Stomach (tissue), 8 donors: ENCODE measurements at regions not wholly inside any gene's neighbourhood (a gene's known extent, or its start where the extent isn't known, plus 50 kb on each side); places are given as distances from the start of the nearest gene placed in this dataset.

Experiments used
- DNase-seq, 2 donors: peaks; one replicate each; pipeline versions ENCODE4 v3.0.0 to v3.0.0-alpha.2; 2013 to 2019
- H3K27ac ChIP-seq, 5 donors: fragments of 200-600 bp in 4 of 5; sonication (generic) in 4 of 5; one replicate each; pipeline ENCODE4 v1.5.1; 2013 to 2019; ENCODE audit warnings: mild to moderate bottlenecking in 1 of 5, moderate library complexity in 1 of 5
- H3K27me3 ChIP-seq, 3 donors: fragments of 200-600 bp; sonication (generic); one replicate each; pipeline ENCODE4 v1.5.1; 2017 to 2019; ENCODE audit warnings: mixed run types in 1 of 3
- H3K36me3 ChIP-seq, 4 donors: fragments of 200-600 bp; sonication (generic); 1 replicate in 3 of 4; 2 replicates in 1 of 4; pipeline ENCODE4 v1.5.1; 2016 to 2019
- H3K4me1 ChIP-seq, 4 donors: fragments of 200-600 bp; sonication (generic); one replicate each; pipeline ENCODE4 v1.5.1; 2016 to 2019
- H3K4me3 ChIP-seq, 4 donors: fragments of 200-600 bp; sonication (generic) in 3 of 4; one replicate each; pipeline ENCODE4 v1.5.1; 2016 to 2019; ENCODE audit warnings: mild to moderate bottlenecking in 1 of 4
- H3K9me3 ChIP-seq, 4 donors: fragments of 200-600 bp; sonication (generic); one replicate each; pipeline ENCODE4 v1.5.1; 2016 to 2019
- EP300 ChIP-seq: sonication (generic); formaldehyde crosslinking; IDR thresholded peaks from one replicate; pipeline ENCODE4 v1.6.1; 2017; ENCODE audit warnings: antibody characterized with exemption
- POLR2A ChIP-seq, 4 donors: fragments of 450-650 bp; IDR thresholded peaks; one replicate each; pipeline ENCODE4 v1.6.1; 2016; ENCODE audit warnings: antibody characterized with exemption in 4 of 4, control low read depth in 2 of 4, mild to moderate bottlenecking in 1 of 4, moderate library complexity in 1 of 4
- POLR2AphosphoS5 ChIP-seq, 3 donors: sonication (generic); formaldehyde crosslinking; IDR thresholded peaks; one replicate each; pipeline ENCODE4 v1.6.1; 2016; ENCODE audit warnings: antibody characterized with exemption in 3 of 3
- WGBS, 5 donors: extraction: QIAGEN DNeasy Blood & Tissue Kit in 3 of 5; methylation state at CpG; one replicate each; pipeline versions ENCODE4 v1.1.5 to v1.1.7; 2013 to 2018; 5-methylcytosine and 5-hydroxymethylcytosine counted together
- intact Hi-C: fragments of 100-400 bp; cut with DNase I; formaldehyde crosslinking; loops from one replicate; pipeline ENCODE4 v1.15.1; 2023; ENCODE audit warnings: low total_unique reads
- TF ChIP-seq, protein P1 (sequence below), 7 experiments: fragments of 450-650 bp in 4 of 7; fragments of 200-600 bp in 3 of 7; sonication (generic) in 3 of 7; IDR thresholded peaks; one replicate each; pipeline ENCODE4 v1.5.1; 2016 to 2019; ENCODE audit warnings: antibody characterized with exemption in 7 of 7, control low read depth in 2 of 7, mild to moderate bottlenecking in 1 of 7
- donor health status: healthy with polysubstance abuse.
- donor health status: Bipolar disorder and iron deficiency.
- donor health status: healthy.

DNA sequence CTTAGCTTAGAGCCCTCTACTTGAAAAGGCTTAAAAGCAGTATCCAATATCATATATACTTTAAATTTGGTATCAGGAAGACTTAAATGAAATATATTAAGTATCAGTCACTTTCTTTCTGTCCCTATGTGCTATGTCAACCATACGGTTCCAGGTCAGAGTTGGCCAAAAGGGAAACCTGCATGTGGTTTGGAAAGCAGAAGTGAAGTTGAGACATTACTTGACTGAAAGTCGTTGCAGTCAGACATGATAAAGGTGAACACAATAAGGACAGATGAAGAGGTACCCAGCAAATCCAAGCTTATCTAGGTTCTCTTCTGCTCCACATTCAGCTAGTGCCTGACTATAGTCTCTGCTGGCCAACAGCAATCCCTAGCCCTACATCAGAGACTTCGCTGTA is 336.8 kb downstream of the KCNA4 start:
- intact Hi-C loops, result no loop called here
- TF ChIP-seq EP300, result no peak
- TF ChIP-seq POLR2A (IDR thresholded peaks at IDR 0.05), result no peak
- no peak for TF ChIP-seq POLR2AphosphoS5 (IDR thresholded peaks at IDR 0.05)
- TF ChIP-seq, protein P1, sequence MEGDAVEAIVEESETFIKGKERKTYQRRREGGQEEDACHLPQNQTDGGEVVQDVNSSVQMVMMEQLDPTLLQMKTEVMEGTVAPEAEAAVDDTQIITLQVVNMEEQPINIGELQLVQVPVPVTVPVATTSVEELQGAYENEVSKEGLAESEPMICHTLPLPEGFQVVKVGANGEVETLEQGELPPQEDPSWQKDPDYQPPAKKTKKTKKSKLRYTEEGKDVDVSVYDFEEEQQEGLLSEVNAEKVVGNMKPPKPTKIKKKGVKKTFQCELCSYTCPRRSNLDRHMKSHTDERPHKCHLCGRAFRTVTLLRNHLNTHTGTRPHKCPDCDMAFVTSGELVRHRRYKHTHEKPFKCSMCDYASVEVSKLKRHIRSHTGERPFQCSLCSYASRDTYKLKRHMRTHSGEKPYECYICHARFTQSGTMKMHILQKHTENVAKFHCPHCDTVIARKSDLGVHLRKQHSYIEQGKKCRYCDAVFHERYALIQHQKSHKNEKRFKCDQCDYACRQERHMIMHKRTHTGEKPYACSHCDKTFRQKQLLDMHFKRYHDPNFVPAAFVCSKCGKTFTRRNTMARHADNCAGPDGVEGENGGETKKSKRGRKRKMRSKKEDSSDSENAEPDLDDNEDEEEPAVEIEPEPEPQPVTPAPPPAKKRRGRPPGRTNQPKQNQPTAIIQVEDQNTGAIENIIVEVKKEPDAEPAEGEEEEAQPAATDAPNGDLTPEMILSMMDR (IDR thresholded peaks at IDR 0.05), result no peak
- H3K4me3 ChIP-seq, result no peak overlapping the region
- no peaks in the 10 kb centered on the region for H3K4me1 ChIP-seq
- H3K27ac ChIP-seq, result no peak overlapping the region
- DNase-seq, result no peak
- no peaks in the 10 kb centered on the region for H3K27me3 ChIP-seq
- H3K36me3 ChIP-seq, result no peaks in the 10 kb centered on the region
- 80 to 83% (median 83%) methylated on average over 3 of the region's 3 CpGs for WGBS, 5 donors
- no peaks in the 10 kb centered on the region for H3K9me3 ChIP-seq

DNA sequence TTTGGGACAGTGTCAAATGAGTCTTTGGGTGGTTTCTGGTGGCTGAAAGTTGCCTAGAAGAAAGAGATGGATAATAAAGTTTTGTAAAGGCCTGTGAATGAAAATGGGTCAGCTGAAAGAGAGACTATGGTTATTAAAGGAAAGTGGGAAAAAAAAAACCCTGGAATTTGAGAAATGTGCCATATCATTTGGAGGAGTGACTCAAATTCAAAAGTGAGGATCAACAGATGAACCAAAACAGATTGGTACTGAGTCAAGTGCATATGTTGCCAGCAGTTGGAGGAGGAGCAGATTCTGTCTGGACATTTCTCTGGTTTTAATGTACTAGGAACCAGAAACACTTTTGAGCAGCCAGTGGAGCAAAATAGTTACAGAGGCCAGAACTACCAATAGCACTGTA is 339.8 kb downstream of the KCNA4 start:
- Histone ChIP-seq H3K36me3 (no peaks in the 10 kb centered on the region), H3K27me3 (no peaks in the 10 kb centered on the region), H3K4me3 (no peak overlapping the region), H3K4me1 (no peaks in the 10 kb centered on the region), H3K9me3 (no peaks in the 10 kb centered on the region), H3K27ac (no peak overlapping the region)
- TF ChIP-seq EP300 (no peak), POLR2A (IDR thresholded peaks at IDR 0.05) (no peak), POLR2AphosphoS5 (IDR thresholded peaks at IDR 0.05) (no peak)
- TF ChIP-seq, protein P1 (IDR thresholded peaks at IDR 0.05), result no peak
- intact Hi-C loops, result no loop called here
- no peak for DNase-seq

DNA sequence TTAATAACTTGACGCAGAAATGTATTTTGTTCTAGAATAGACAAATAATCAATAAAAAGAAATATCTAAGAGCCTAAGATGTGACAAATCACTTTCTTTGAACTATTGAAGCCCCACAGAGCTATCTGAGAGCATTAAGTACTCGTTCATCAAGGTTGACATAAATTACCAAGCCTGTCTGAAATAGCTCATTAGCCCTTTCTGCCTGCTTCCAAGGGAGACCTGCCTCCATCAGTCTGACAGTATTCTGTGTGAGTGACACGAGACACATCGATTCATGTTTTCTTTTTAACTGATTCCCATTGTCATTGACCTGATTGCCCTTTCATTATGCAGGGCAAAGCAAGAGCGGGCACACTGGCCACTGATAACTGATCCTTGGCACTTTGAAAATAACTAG is 347.5 kb downstream of the KCNA4 start:
- no peaks in the 10 kb centered on the region for H3K4me1 ChIP-seq
- intact Hi-C loops, result no loop called here
- TF ChIP-seq POLR2AphosphoS5 (IDR thresholded peaks at IDR 0.05) (no peak), EP300 (no peak), POLR2A (IDR thresholded peaks at IDR 0.05) (no peak)
- TF ChIP-seq, protein P1 (IDR thresholded peaks at IDR 0.05), result no peak
- no peak overlapping the region for H3K27ac ChIP-seq
- DNase-seq, result no peak
- no peaks in the 10 kb centered on the region for H3K36me3 ChIP-seq
- 52 to 65% (median 61%) methylated on average over 5 of the region's 5 CpGs for WGBS, 5 donors
- no peak overlapping the region for H3K4me3 ChIP-seq
- H3K9me3 ChIP-seq, result peaks cover 0 to 14% (median 2%) of the 10 kb centered on the region in 4 donors
- no peaks in the 10 kb centered on the region for H3K27me3 ChIP-seq

DNA sequence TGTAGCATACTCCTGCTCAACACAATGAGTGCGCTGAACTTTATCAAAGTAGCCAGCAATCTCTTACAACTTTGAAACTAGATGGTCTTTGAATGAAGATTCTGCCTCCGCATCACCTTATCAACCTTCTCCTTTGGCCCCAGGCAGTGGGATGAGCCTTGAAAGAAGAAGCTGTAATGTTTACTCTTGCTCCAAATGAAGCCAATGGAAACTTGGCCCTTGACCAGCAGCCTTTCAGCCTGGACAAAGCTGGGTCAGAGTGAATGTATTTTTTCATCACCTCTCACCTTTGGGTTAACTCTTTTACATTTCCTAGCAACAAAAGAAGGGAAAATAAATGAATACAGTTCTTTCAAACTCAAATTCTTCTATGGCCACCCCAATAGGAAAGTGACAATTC is 359.1 kb downstream of the KCNA4 start:
- H3K36me3 ChIP-seq, result no peaks in the 10 kb centered on the region
- peaks cover 0 to 1% (median 0%) of the 10 kb centered on the region in 4 donors for H3K9me3 ChIP-seq
- H3K4me3 ChIP-seq, result no peak overlapping the region
- DNase-seq, result no peak
- H3K27me3 ChIP-seq, result no peaks in the 10 kb centered on the region
- H3K4me1 ChIP-seq, result no peaks in the 10 kb centered on the region
- 67 to 84% (median 70%) methylated on average over 2 of the region's 2 CpGs for WGBS, 5 donors
- no peak overlapping the region for H3K27ac ChIP-seq
- intact Hi-C loops, result no loop called here
- TF ChIP-seq EP300 (no peak), POLR2AphosphoS5 (IDR thresholded peaks at IDR 0.05) (no peak), POLR2A (IDR thresholded peaks at IDR 0.05) (no peak)
- TF ChIP-seq, protein P1 (IDR thresholded peaks at IDR 0.05), result no peak
